ENCODE measurements at regions not wholly inside any gene's neighbourhood (a gene's known extent, or its start where the extent isn't known, plus 50 kb on each side); places are given as distances from the start of the nearest gene placed in this dataset.

GRCh38 chr4:33959519-33959918 is 2284.8 kb downstream of the ARAP2 start (continued):
- no peak for TF ChIP-seq CHD7 (IDR thresholded peaks at IDR 0.05; ENCODE audit: insufficient replicate concordance, low read length)
- TF ChIP-seq TCF12 (IDR thresholded peaks at IDR 0.05; ENCODE audit: low read depth, low read length), result no peak
- TF ChIP-seq ASH2L (IDR thresholded peaks at IDR 0.05; ENCODE audit: low read length), result no peak
- no peak for TF ChIP-seq NRF1 (IDR thresholded peaks at IDR 0.05; ENCODE audit: low read depth, low read length)
- no peak for TF ChIP-seq RBBP5 (IDR thresholded peaks at IDR 0.05; ENCODE audit: borderline replicate concordance, low read depth, low read length)
- no peak for TF ChIP-seq POLR2AphosphoS5 (IDR thresholded peaks at IDR 0.05; ENCODE audit: low read depth, low read length)
